ENCODE measurements at regions not wholly inside any gene's neighbourhood (a gene's known extent, or its start where the extent isn't known, plus 50 kb on each side); places are given as distances from the start of the nearest gene placed in this dataset.

GRCh38 chr3:31284776-31285175, 247.9 kb upstream of the STT3B start:
- TF ChIP-seq EZH2phosphoT487 (IDR thresholded peaks at IDR 0.05; ENCODE audit: unreplicated experiment) (no peak), ZNF331 (CRISPR knock-in tag; IDR thresholded peaks at IDR 0.05; ENCODE audit: low read depth) (no peak), ZNF462 (CRISPR knock-in tag; IDR thresholded peaks at IDR 0.05) (no peak), CREB1 (CRISPR knock-in tag; IDR thresholded peaks at IDR 0.05; ENCODE audit: low read depth) (no peak), ZNF114 (CRISPR knock-in tag; IDR thresholded peaks at IDR 0.05) (no peak), ETS1 (IDR thresholded peaks at IDR 0.05) (no peak), JUNB (IDR thresholded peaks at IDR 0.05; ENCODE audit: unreplicated experiment) (no peak), STAT1 (IDR thresholded peaks at IDR 0.05; ENCODE audit: unreplicated experiment) (no peak), NANOG (IDR thresholded peaks at IDR 0.05; ENCODE audit: borderline replicate concordance) (no peak)
- Histone ChIP-seq H3K4me3 (no peak overlapping the region), H3K4me1 (ENCODE audit: insufficient read depth) (peaks cover 8% of the 10 kb centered on the region; the same call in 1 of the 2 replicates), H3K36me3 (ENCODE audit: insufficient read depth) (no peaks in the 10 kb centered on the region), H3K4me2 (no peak overlapping the region), H3K27me3 (ENCODE audit: insufficient read depth) (no peaks in the 10 kb centered on the region), H3K27ac (ENCODE audit: low read depth) (no peak overlapping the region), H3K79me2 (replicated peaks; ENCODE audit: insufficient read depth) (no peaks in the 10 kb centered on the region), H4K20me1 (replicated peaks; ENCODE audit: insufficient read depth) (no peaks in the 10 kb centered on the region), H2AFZ (no peak overlapping the region), H3F3A (replicated peaks; ENCODE audit: low read depth) (no peaks in the 10 kb centered on the region), H3K9me2 (ENCODE audit: insufficient read depth) (0 out of 2 replicates have a peak, but pooled peaks cover 10% of the 10 kb centered on the region)
- H3K4me3 Mint-ChIP-seq: no peak overlapping the region
- no peak for DNase-seq (ENCODE audit: low spot score)
- peaks cover 19% of the 10 kb centered on the region; the same call in 2 of the 3 replicates for H3K4me1 Mint-ChIP-seq
- no peaks in the 10 kb centered on the region for H3K36me3 Mint-ChIP-seq (ENCODE audit: low read depth)
- H3K9me3 Mint-ChIP-seq: no peaks in the 10 kb centered on the region
- no peak for ATAC-seq
- peaks cover 2% of the 10 kb centered on the region for H3K27me3 Mint-ChIP-seq (ENCODE audit: insufficient read depth, low read depth, poor library complexity)
- H3K27ac Mint-ChIP-seq: no peak overlapping the region
